SK-N-SH (cell line): ENCODE measurements at regions not wholly inside any gene's neighbourhood (a gene's known extent, or its start where the extent isn't known, plus 50 kb on each side); places are given as distances from the start of the nearest gene placed in this dataset.

Experiments
- CTCF ChIA-PET: fragments of 300-600, 350-600 bp; formaldehyde crosslinking; extraction: SDS; loops from one replicate; lab custom pipeline; 2021; lab: Yijun Ruan, JAX
- POLR2A ChIA-PET: fragments of 350-600 bp; sonication (Branson Sonifier 250); formaldehyde crosslinking; extraction: SDS; loops from one replicate; lab custom pipeline; 2020; ENCODE audit warnings: antibody characterized with exemption, inconsistent platforms; lab: Yijun Ruan, JAX
- DNase-seq: peaks from one replicate; pipeline ENCODE4 v3.0.0; 2012
- H2AFZ ChIP-seq: fragments of 200-600 bp; sonication (generic); 2 replicates; pipeline ENCODE4 v1.8.1; 2016; ENCODE audit warnings: antibody characterized with exemption, mild to moderate bottlenecking, low read depth
- H3F3A ChIP-seq: fragments of 200-600 bp; sonication (generic); replicated peaks from 2 replicates; pipeline ENCODE3; 2016; ENCODE audit warnings: antibody characterized with exemption, mild to moderate bottlenecking; ENCODE audit not compliant: insufficient read depth
- H3K27ac ChIP-seq, 2 experiments: fragments of 200-500 bp in 1 of 2; fragments of 200-600 bp in 1 of 2; sonication (Bioruptor generic) in 1 of 2; sonication (generic), shearing (Covaris generic) in 1 of 2; 2 replicates each; pipeline versions ENCODE4 v1.5.1 to v1.6.1; 2014 to 2016; ENCODE audit warnings: low read depth in 2 of 2, inconsistent platforms in 1 of 2, low read length in 1 of 2, mild to moderate bottlenecking in 1 of 2, mixed read lengths in 1 of 2
- H3K27me3 ChIP-seq: fragments of 200-600 bp; sonication (generic), shearing (Covaris generic); 2 replicates; pipeline ENCODE4 v1.6.1; 2016; ENCODE audit warnings: mixed run types; ENCODE audit not compliant: insufficient read depth
- H3K36me3 ChIP-seq, 2 experiments: fragments of 200-500 bp in 1 of 2; fragments of 200-600 bp in 1 of 2; sonication (Bioruptor generic) in 1 of 2; sonication (generic) in 1 of 2; replicated peaks in 1 of 2; 2 replicates each; pipeline versions ENCODE3 to v1.5.1; 2014 to 2016; ENCODE audit warnings: low read length in 1 of 2, mild to moderate bottlenecking in 1 of 2; ENCODE audit not compliant: insufficient read depth in 2 of 2, control insufficient read depth in 1 of 2
- H3K4me1 ChIP-seq, 2 experiments: fragments of 200-500 bp in 1 of 2; fragments of 200-600 bp in 1 of 2; sonication (Bioruptor generic) in 1 of 2; sonication (generic), shearing (Covaris generic) in 1 of 2; 2 replicates each; pipeline versions ENCODE4 v1.5.1 to v1.6.1; 2014 to 2016; ENCODE audit warnings: low read depth in 1 of 2, low read length in 1 of 2, mixed run types in 1 of 2; ENCODE audit not compliant: insufficient read depth in 2 of 2, control insufficient read depth in 1 of 2
- H3K4me2 ChIP-seq: fragments of 200-600 bp; sonication (generic), shearing (Covaris generic); 2 replicates; pipeline ENCODE4 v1.6.1; 2017; ENCODE audit warnings: mixed run types
- H3K4me3 ChIP-seq, 2 experiments: fragments of 200-500 bp in 1 of 2; fragments of 200-600 bp in 1 of 2; sonication (Bioruptor generic) in 1 of 2; sonication (generic), shearing (Covaris generic) in 1 of 2; 2 replicates each; pipeline versions ENCODE4 v1.5.1 to v1.8.1; 2014 to 2016; ENCODE audit warnings: low read depth in 2 of 2, inconsistent platforms in 1 of 2, low read length in 1 of 2, mild to moderate bottlenecking in 1 of 2, mixed read lengths in 1 of 2, moderate library complexity in 1 of 2
- H3K79me2 ChIP-seq: fragments of 200-600 bp; sonication (generic); 2 replicates; pipeline ENCODE4 v1.8.1; 2017; ENCODE audit warnings: mild to moderate bottlenecking; ENCODE audit not compliant: insufficient read depth
- H3K9ac ChIP-seq: fragments of 200-600 bp; sonication (generic); 2 replicates; pipeline ENCODE4 v1.6.1; 2017; ENCODE audit warnings: mixed run types
- H3K9me2 ChIP-seq: fragments of 200-600 bp; sonication (generic); 2 replicates; pipeline ENCODE4 v1.6.1; 2017; ENCODE audit warnings: mixed run types
- H3K9me3 ChIP-seq: fragments of 200-600 bp; sonication (generic); 2 replicates; pipeline ENCODE4 v1.6.1; 2017; ENCODE audit warnings: mixed run types, mild to moderate bottlenecking, moderate library complexity
- H4K20me1 ChIP-seq: fragments of 200-600 bp; sonication (generic); 2 replicates; pipeline ENCODE4 v1.6.1; 2017; ENCODE audit warnings: mild to moderate bottlenecking, mixed run types; ENCODE audit not compliant: insufficient read depth
- EP300 ChIP-seq, 2 experiments: IDR thresholded peaks; 2 replicates each; pipeline versions ENCODE4 v1.4.0 to v1.6.1; 2012; ENCODE audit warnings: borderline replicate concordance in 1 of 2, low read depth in 1 of 2, low read length in 1 of 2
- FOSL2 ChIP-seq: IDR thresholded peaks from 2 replicates; pipeline ENCODE4 v1.4.0; 2012; ENCODE audit warnings: low read depth, mild to moderate bottlenecking, moderate library complexity, borderline replicate concordance
- GABPA ChIP-seq: IDR thresholded peaks from 2 replicates; pipeline ENCODE4 v1.4.0; 2012; ENCODE audit warnings: low read depth, mild to moderate bottlenecking
- GATA2 ChIP-seq: sonication (generic); formaldehyde crosslinking; IDR thresholded peaks from 2 replicates; pipeline ENCODE4 v1.5.0; 2020; ENCODE audit warnings: mild to moderate bottlenecking, missing genetic modification reagents
- MAX ChIP-seq: IDR thresholded peaks from 2 replicates; pipeline ENCODE4 v1.4.0; 2012; ENCODE audit warnings: low read depth
- MXI1 ChIP-seq: IDR thresholded peaks from 2 replicates; pipeline ENCODE4 v1.6.1; 2012; ENCODE audit warnings: mild to moderate bottlenecking, low read depth, low read length, improper control_type of control experiment
- SMC3 ChIP-seq: IDR thresholded peaks from 2 replicates; pipeline ENCODE4 v1.6.1; 2012; ENCODE audit warnings: low read depth, low read length, improper control_type of control experiment
- TAF1 ChIP-seq: IDR thresholded peaks from 2 replicates; pipeline ENCODE4 v1.6.1; 2012; ENCODE audit warnings: low read depth, mild to moderate bottlenecking, low read length, moderate library complexity, borderline replicate concordance
- USF1 ChIP-seq: IDR thresholded peaks from 2 replicates; pipeline ENCODE4 v1.4.0; 2012; ENCODE audit warnings: low read depth, borderline replicate concordance
- USF2 ChIP-seq: fragments of 150-350 bp; IDR thresholded peaks from 2 replicates; pipeline ENCODE4 v1.6.1; 2017; ENCODE audit warnings: antibody characterized with exemption, low read length, low read depth, borderline replicate concordance
- YY1 ChIP-seq: IDR thresholded peaks from 2 replicates; pipeline ENCODE4 v1.4.0; 2012; ENCODE audit warnings: low read depth, mild to moderate bottlenecking
- WGBS: methylation state at CpG from one replicate; pipeline ENCODE4 v1.1.6; 2017; ENCODE audit warnings: low lambda C conversion rate; 5-methylcytosine and 5-hydroxymethylcytosine counted together

GRCh38 chr15:70453238-70453637 lies 310.1 kb downstream of the UACA start:
- POLR2A ChIA-PET, result no interaction called here

GRCh38 chr15:70451821-70452653 lies 311.3 kb downstream of the UACA start:
- CTCF ChIA-PET, result interaction anchor here (0.7 to 1.8 kb wide), 6 partner anchors 9 to 37 kb away, joined by 3 to 9 read pairs (median 4); no protein-coding TSS in a partner anchor
- Histone ChIP-seq H3K4me1 (peaks cover 0 to 17% of the 10 kb centered on the region in 2 experiments; a peak in 1 of 4 replicates), H3K9me3 (no peaks in the 10 kb centered on the region), H3K9me2 (no peaks in the 10 kb centered on the region), H3K4me2 (no peak overlapping the region), H3K27ac (no peak overlapping the region), H3K9ac (no peak overlapping the region), H3K36me3 (no peaks in the 10 kb centered on the region), H3K4me3 (no peak overlapping the region), H4K20me1 (no peaks in the 10 kb centered on the region), H2AFZ (no peak overlapping the region), H3K27me3 (no peaks in the 10 kb centered on the region), H3F3A (no peaks in the 10 kb centered on the region), H3K79me2 (no peaks in the 10 kb centered on the region)
- DNase-seq, result no peak
- POLR2A ChIA-PET, result no interaction called here
- TF ChIP-seq TAF1 (no peak), SMC3 (no peak), YY1 (no peak), GABPA (no peak), MXI1 (no peak), USF2 (no peak), EP300 (IDR thresholded peaks at IDR 0.05; ENCODE audit: borderline replicate concordance in 1 of 2, low read depth in 1 of 2, low read length in 1 of 2) (no peak), GATA2 (no peak), USF1 (no peak), MAX (no peak)
- 87% methylated on average over 25 of the region's 26 CpGs for WGBS

More at GRCh38 chr15:70453238-70453637, 310.1 kb downstream of the UACA start:
- no peaks in the 10 kb centered on the region for H4K20me1 ChIP-seq
- no peaks in the 10 kb centered on the region for H3K9me2 ChIP-seq
- no peak overlapping the region for H3K4me3 ChIP-seq
- no peaks in the 10 kb centered on the region for H3K36me3 ChIP-seq
- no peak for TF ChIP-seq FOSL2
- no peaks in the 10 kb centered on the region for H3K27me3 ChIP-seq
- no peak for DNase-seq
- H3F3A ChIP-seq, result no peaks in the 10 kb centered on the region
- no peaks in the 10 kb centered on the region for H3K79me2 ChIP-seq
- 68% methylated on average over 6 of the region's 6 CpGs for WGBS
- H3K4me1 ChIP-seq, result peaks cover 0 to 5% of the 10 kb centered on the region in 2 experiments; a peak in 1 of 4 replicates
- H3K9me3 ChIP-seq, result no peaks in the 10 kb centered on the region
- H2AFZ ChIP-seq, result no peak overlapping the region
- no peak overlapping the region for H3K4me2 ChIP-seq
- CTCF ChIA-PET, result interaction anchor here (1.0 kb wide), 2 partner anchors 20 to 34 kb away, joined by 3 to 5 read pairs; no protein-coding TSS in a partner anchor
- no peak overlapping the region for H3K27ac ChIP-seq
- no peak overlapping the region for H3K9ac ChIP-seq
